ENCODE measurements at regions not wholly inside any gene's neighbourhood (a gene's known extent, or its start where the extent isn't known, plus 50 kb on each side); places are given as distances from the start of the nearest gene placed in this dataset.

GRCh38 chr11:71352226-71352625 is 96.0 kb downstream of the DHCR7 start:
- in situ Hi-C loops (cut with MboI; ENCODE audit: low sequenced_read_pairs, unreplicated experiment) = no loop called here
- DNase-seq (ENCODE audit: low spot score) = no peak
- no peak for TF ChIP-seq CTCF (IDR thresholded peaks at IDR 0.05; ENCODE audit: borderline replicate concordance, control extremely low read depth, extremely low read depth, insufficient read depth, missing control alignments)

- in situ Hi-C loops (cut with MboI; ENCODE audit: low sequenced_read_pairs, unreplicated experiment) = no loop called here
- no peak for TF ChIP-seq CTCF (IDR thresholded peaks at IDR 0.05; ENCODE audit: borderline replicate concordance, control extremely low read depth, extremely low read depth, insufficient read depth, missing control alignments)
- DNase-seq (ENCODE audit: low spot score) = no peak
These were observed 97.2 kb upstream of the SHANK2 start for GRCh38 chr11:71349627-71350026.

GRCh38 chr11:71343828-71344400 is 91.5 kb upstream of the SHANK2 start:
- no peak for DNase-seq (ENCODE audit: low spot score)
- in situ Hi-C loops (cut with MboI; ENCODE audit: low sequenced_read_pairs, unreplicated experiment) = no loop called here
- TF ChIP-seq CTCF (IDR thresholded peaks at IDR 0.05; ENCODE audit: borderline replicate concordance, control extremely low read depth, extremely low read depth, insufficient read depth, missing control alignments) = no peak

- in situ Hi-C loops (cut with MboI; ENCODE audit: low sequenced_read_pairs, unreplicated experiment) = no loop called here
- DNase-seq (ENCODE audit: low spot score) = peak; percentile 76
- TF ChIP-seq CTCF (IDR thresholded peaks at IDR 0.05; ENCODE audit: borderline replicate concordance, control extremely low read depth, extremely low read depth, insufficient read depth, missing control alignments) = peak; percentile 51
These were observed 90.8 kb upstream of the SHANK2 start for GRCh38 chr11:71342951-71343827.

- in situ Hi-C loops (cut with MboI; ENCODE audit: low sequenced_read_pairs, unreplicated experiment) = no loop called here
- DNase-seq (ENCODE audit: low spot score) = no peak
- TF ChIP-seq CTCF (IDR thresholded peaks at IDR 0.05; ENCODE audit: borderline replicate concordance, control extremely low read depth, extremely low read depth, insufficient read depth, missing control alignments) = no peak
These were observed 89.7 kb upstream of the SHANK2 start for GRCh38 chr11:71342116-71342515.

- in situ Hi-C loops (cut with MboI; ENCODE audit: low sequenced_read_pairs, unreplicated experiment) = no loop called here
- no peak for TF ChIP-seq CTCF (IDR thresholded peaks at IDR 0.05; ENCODE audit: borderline replicate concordance, control extremely low read depth, extremely low read depth, insufficient read depth, missing control alignments)
- no peak for DNase-seq (ENCODE audit: low spot score)
These were observed 89.2 kb upstream of the SHANK2 start for GRCh38 chr11:71341596-71341995.
